SIG-M5 treated with dmso at 0.1 percent for 504 hours (cell line): ENCODE measurements at regions not wholly inside any gene's neighbourhood (a gene's known extent, or its start where the extent isn't known, plus 50 kb on each side); places are given as distances from the start of the nearest gene placed in this dataset.

Experiments
- DNase-seq: peaks from one replicate; lab custom pipeline; 2025; ENCODE audit not compliant: unreplicated experiment; lab: John Stamatoyannopoulos, UW

DNA sequence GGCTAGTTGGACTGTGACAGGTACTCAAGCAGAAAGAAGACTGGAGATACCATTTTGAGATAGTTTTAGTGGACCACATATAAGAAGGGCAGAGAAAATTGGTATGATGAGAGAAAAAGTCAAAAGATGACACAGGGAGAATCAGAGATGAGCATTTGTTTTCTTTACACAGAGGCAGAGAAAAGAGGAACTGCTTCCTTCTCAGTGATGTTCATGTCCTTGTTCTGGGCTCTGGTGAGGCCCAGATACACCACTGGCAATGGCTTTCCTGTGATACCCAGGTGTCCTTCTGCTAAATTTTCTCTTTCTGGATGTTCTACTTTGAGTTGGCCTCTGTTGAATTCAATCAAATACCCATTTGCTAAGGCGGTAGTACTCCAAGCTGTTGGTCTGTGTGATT, 1782.7 kb upstream of the SEL1L start:
- DNase-seq: no peak

DNA sequence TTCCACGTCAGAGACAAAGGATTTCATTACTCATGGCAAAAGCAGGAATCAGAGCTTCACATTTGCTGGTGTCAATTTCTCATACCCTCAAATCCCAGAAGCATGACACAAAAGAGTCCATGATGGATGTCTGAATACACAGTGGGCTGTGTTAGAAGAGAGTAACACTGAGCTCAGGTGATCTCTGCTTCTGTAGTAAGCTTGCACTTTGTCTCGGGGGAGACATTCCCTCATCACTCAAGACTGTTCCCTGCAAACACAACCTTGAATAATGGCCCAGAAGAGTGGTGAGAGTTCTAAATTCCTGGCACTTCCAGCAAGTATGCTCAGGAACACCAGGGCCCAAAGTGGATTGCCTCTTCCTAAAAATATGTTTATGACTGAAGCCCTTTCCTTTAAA, 1787.2 kb upstream of the SEL1L start:
- no peak for DNase-seq

DNA sequence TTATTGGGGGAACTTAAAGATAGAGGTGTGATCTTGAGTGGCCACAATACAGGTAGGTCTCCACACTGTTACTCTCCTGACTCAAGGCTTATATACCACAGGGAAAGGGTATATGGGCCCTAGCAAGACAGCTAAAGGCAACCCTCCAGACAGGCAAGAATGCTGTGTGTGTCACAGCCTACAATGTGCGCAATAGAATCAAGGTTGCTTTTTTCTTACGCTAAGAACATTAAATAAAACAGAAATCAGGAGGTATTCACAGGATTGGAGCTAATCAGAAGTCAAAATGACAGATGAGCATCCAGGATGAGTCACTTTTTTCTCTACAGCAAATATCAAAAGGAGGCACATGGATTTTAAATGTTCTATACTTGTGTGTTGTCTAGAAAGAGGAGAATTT, 1797.9 kb upstream of the SEL1L start:
- no peak for DNase-seq

DNA sequence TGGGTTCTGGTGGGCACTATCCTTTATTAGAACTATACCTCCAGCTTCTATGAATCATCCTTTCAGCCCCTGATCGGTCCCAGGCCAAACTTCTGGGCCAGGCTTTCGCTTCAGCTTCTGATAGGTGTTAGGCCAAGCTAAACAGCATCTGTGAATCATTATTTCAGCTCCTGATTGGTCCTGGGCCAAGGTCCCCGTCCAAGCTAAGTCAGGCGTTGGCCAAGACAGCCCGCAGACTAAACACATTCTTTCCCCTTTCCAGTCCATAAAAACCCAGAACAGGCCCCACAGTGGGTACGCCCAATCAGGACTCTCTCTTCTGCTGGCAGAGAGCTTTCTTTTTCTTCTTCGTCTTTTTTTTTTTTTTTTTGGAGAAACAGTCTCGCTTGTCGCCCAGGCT, 1808.9 kb upstream of the SEL1L start:
- no peak for DNase-seq

DNA sequence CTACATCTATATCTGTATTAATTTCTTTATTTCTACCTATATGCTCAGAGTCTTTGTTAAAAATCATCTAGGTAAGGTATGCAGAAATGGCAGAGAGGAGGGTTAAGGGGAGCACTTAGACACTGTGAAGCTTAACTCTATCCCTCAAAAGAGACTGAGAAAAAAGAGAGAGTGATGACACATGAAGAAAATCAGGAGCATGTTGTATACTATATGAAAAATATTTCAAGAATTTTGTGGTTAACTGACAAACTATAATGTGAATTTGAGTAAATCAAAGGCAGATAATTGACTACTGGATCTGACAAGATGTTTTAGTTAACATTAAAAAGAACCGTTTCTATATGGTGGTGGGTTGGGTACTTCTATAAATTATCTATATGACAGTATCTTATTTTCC, 1814.2 kb upstream of the SEL1L start:
- DNase-seq: no peak

- no peak for DNase-seq
Observed at GRCh38 chr14:83355609-83356008, 1822.0 kb upstream of the SEL1L start.

- peak; percentile 20 for DNase-seq
Observed at GRCh38 chr14:83356080-83356479, 1822.4 kb upstream of the SEL1L start.

DNA sequence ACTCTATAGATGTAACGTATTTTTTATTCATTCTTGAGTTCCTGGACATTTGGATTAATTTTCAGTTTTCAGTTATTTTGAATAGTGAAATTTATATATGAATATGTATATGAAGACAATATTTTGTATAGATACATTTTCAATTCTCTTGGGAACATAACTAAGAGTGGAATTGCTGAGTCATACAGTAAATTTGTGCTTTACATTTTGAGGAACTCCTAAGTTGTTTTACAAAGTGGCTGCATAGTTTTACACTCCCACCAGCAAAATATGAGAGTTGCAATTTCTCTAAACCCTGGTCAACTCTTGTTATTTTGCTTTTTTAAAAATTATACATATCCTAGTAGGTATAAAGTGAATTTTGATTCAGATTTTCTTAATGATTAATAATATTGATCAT, 1838.6 kb upstream of the SEL1L start:
- peak; percentile 22 for DNase-seq

DNA sequence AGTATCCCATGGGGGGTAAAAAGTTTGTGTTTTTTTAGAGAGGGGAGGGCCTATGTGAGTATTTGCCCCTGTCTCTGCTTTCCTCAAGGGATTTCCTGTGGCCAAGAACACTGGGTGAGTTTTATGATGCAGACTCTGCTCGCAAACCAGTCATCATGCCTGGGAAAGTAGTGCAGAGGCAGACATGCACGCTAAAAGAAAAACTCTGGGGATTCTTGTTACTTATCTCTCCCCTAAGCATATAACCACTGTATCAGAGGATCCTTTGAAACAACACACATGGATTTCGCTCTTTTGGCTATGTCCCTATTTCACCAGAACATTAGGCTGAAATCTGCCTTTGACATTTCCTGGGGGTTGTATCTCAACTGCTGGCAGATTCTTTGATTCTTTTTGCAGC, 1845.8 kb upstream of the SEL1L start:
- no peak for DNase-seq

DNA sequence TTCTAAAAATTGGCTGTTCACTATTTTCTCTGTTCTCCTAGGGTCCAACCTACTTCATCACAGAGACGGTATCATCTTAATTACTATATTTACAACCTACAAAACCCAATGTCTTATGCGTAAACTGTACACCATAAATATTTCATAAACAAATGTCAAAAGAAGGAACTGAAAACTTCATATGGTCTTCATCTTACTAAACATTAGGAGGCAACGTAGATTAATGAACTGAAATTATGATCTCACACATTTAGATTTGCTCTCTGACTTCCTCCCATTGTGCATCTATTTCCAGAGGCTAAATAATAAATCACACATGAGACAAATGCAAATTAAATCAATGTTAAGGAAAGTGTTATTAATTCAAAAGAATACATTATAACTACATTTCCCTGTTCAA, 1850.6 kb upstream of the SEL1L start:
- DNase-seq: no peak

GRCh38 chr14:83395321-83395720, 1861.7 kb upstream of the SEL1L start:
- no peak for DNase-seq

DNA sequence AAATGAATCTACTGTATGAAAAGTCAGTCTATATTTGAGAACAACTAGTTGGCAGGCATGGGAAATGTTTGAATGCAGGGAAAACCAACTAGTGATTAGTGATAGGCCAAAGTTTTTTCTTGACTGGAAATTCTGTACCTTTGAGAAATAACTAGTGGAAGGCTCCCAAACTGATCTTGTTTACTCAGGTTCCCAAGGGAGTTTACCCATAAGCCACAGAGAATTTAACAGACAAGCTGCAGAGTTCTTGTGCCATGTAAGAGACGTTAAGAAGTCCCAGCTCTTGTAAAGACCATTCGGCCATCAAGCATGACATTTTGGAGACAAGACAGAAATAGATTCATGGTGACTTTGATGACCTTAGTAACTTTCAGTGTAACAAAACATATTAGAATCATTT, 1882.8 kb upstream of the SEL1L start:
- no peak for DNase-seq

GRCh38 chr14:83419420-83419819, 1885.8 kb upstream of the SEL1L start:
- DNase-seq: no peak

DNA sequence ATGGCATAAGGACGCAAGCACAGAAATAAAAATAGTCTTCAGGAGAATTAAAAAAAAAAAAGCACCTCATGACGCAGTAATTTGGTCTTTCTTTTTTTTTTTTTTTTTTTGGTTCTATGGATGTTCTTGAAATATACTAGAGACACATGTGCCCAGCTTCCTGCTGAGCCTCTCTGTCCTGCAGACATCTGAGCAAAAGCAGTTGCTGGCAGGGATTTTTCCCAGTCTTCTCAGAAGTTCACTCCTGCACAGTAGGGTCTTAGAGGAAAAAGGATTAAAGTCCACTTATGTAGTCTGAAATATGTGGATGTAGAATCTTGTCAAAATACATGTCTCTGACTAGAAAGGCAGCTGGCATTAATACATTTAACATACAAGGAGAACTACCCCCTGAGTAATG, 1888.1 kb upstream of the SEL1L start:
- no peak for DNase-seq

- no peak for DNase-seq
Observed at GRCh38 chr14:83425138-83425537, 1891.5 kb upstream of the SEL1L start.

DNA sequence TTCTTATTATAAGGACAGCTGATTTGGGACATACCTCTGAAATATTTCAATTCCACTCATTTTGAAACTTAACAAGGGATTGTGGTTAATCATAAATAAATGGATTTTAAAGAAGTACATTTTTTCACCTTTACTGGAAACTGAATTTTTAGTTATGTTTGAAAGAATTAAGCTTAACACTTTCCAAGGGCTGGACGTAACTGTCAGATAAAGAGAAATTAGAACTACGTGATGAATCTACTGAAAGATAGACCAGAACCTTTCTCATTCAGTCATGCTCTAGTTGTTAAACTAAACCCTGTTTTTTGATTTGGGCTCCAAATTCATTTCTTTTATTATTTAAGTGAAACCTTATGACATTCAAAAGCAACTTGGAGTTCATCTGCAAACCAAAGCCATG, 1892.1 kb upstream of the SEL1L start:
- DNase-seq: no peak

DNA sequence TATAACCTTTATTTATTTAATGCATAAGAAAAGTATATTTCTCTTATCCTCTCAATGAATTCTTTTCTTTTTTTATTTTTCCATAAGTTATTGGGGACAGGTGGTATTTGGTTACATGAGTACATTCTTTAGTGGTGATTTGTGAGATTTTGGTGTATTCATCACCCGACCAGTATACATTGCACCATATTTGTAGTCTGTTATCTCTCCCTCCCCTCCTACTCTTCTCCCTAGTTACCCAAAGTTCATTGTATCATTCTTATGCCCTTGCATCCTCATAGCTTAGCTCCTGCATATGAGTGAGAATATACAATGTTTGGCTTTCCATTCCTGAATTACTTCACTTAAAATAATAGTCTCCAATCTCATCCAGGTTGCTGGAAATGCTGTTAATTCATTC, 1900.0 kb upstream of the SEL1L start:
- DNase-seq: no peak

- no peak for DNase-seq
Observed at GRCh38 chr14:83441801-83442200, 1908.1 kb upstream of the SEL1L start.

GRCh38 chr14:83455561-83455960, 1921.9 kb upstream of the SEL1L start:
- no peak for DNase-seq

DNA sequence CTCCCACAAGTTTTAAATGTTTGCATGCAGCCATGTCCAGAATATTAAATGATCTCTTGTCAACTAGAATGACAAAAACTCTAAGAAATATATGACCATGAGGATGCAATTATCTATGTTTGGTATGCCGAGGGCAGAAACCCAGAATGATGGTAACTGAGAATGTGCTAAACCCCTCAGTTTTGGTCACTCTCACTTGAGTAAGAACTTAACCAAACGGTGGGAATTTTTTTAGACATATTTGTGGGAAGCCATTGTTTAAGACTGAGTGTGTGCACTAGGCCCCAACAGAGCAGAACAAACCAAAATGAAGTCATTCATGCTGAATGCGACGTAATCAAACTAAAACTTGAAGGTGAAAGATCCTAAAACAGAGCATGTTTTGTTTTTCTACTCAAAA, 1927.9 kb upstream of the SEL1L start:
- no peak for DNase-seq

- no peak for DNase-seq
Observed at GRCh38 chr14:83462759-83463158, 1929.1 kb upstream of the SEL1L start.

GRCh38 chr14:83463500-83464098, 1929.9 kb upstream of the SEL1L start:
- peak; percentile 46 for DNase-seq

DNA sequence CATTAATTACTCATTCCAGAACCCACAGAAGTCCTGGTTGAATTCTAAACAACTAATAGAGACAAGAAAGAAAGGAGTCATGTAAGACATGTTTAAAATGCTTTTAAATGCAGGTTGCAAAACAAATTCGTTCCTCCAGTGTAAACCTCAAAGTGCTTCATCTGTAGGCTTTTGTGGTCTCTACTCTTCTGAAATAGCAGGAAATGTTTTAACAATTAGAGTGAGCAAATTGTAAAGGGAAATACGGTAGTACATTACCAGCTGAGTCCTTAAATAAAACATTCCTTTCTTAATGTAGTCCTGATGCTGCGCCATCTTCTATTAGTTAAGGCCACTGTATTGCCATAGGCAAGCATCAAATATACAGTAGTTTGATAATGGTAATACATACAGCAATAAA, 1934.2 kb upstream of the SEL1L start:
- peak; percentile 36 for DNase-seq

- peak; percentile 68 for DNase-seq
Observed at GRCh38 chr14:83470466-83470865, 1936.8 kb upstream of the SEL1L start.
